ENCODE measurements at regions not wholly inside any gene's neighbourhood (a gene's known extent, or its start where the extent isn't known, plus 50 kb on each side); places are given as distances from the start of the nearest gene placed in this dataset.

DNA sequence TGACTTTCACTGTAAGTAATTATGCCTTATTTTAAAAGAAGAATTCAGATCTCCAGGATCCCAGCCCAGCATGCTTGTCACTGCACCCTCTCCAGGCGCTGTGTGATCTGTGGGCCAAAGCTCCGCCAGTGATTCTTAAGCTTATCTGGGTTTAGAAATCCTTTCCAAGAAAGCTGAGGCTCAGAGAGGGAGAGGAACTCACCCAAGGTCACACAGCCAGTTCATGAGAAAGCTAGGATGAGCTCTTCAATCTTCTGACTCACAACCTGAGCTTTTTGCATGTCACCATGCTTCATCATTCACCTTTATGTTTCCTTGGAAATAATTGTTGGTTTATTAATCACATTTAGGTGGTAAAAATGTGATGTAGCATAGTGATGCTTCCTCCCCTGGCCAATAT, 136.6 kb upstream of the HAND1 start:
- H3K4me1 ChIP-seq (ENCODE audit: control insufficient read depth, low read depth, low read length): no peaks in the 10 kb centered on the region
- H3K27me3 ChIP-seq (ENCODE audit: control insufficient read depth, insufficient read depth, low read length): peaks cover 36% of the 10 kb centered on the region
- no peak overlapping the region for H3K4me3 ChIP-seq (ENCODE audit: low read length)
- no peak overlapping the region for H3K9ac ChIP-seq (ENCODE audit: low read length)
- H3K36me3 ChIP-seq (ENCODE audit: control insufficient read depth, low read depth, low read length): no peaks in the 10 kb centered on the region
- no peak overlapping the region for H3K27ac ChIP-seq (ENCODE audit: low read length)
- H3K9me3 ChIP-seq (ENCODE audit: control insufficient read depth, low read depth, low read length): no peaks in the 10 kb centered on the region

DNA sequence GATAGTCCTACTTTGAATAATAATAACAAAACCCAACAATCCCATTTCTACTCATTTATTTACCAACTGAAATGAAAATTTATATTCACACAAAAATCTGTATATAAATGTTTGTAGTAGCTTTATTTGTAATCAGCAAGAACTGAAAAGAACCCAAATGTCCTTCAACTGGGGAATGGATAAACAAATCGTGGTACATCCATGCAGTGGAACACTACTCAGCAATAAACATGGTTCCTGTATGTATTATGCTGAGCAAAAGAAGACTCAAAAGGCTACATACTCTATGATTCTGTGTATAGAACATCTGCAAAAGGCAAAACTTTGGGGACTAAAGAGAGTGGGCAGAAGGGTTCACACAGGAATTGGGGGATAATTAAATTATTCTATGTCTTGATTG, 136.1 kb upstream of the HAND1 start:
- no peak overlapping the region for H3K9ac ChIP-seq (ENCODE audit: low read length)
- no peaks in the 10 kb centered on the region for H3K9me3 ChIP-seq (ENCODE audit: control insufficient read depth, low read depth, low read length)
- no peak overlapping the region for H3K27ac ChIP-seq (ENCODE audit: low read length)
- H3K27me3 ChIP-seq (ENCODE audit: control insufficient read depth, insufficient read depth, low read length): peaks cover 40% of the 10 kb centered on the region
- H3K36me3 ChIP-seq (ENCODE audit: control insufficient read depth, low read depth, low read length): no peaks in the 10 kb centered on the region
- H3K4me1 ChIP-seq (ENCODE audit: control insufficient read depth, low read depth, low read length): peaks cover 2% of the 10 kb centered on the region
- H3K4me3 ChIP-seq (ENCODE audit: low read length): no peak overlapping the region

DNA sequence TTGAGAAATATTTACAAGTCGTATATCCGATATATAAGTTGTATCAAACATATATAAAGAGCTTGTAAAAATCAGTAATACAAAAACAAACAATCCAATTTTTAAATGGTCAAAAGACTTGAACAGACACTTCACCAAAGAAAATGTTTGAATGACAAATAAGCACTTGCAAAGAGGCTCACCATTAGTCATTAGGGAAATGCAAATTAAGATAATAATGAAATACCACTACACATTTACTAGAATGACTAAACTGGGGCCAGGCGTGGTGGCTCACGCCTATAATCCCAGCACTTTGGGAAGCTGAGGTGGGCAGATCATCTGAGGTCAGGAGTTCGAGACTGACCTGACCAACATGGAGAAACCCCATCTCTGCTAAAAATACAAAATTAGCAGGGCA, 134.6 kb upstream of the HAND1 start:
- Histone ChIP-seq H3K36me3 (ENCODE audit: control insufficient read depth, low read depth, low read length) (no peaks in the 10 kb centered on the region), H3K4me3 (ENCODE audit: low read length) (no peak overlapping the region), H3K4me1 (ENCODE audit: control insufficient read depth, low read depth, low read length) (peaks cover 15% of the 10 kb centered on the region), H3K9me3 (ENCODE audit: control insufficient read depth, low read depth, low read length) (no peaks in the 10 kb centered on the region), H3K9ac (ENCODE audit: low read length) (no peak overlapping the region), H3K27ac (ENCODE audit: low read length) (no peak overlapping the region), H3K27me3 (ENCODE audit: control insufficient read depth, insufficient read depth, low read length) (peaks cover 55% of the 10 kb centered on the region)

DNA sequence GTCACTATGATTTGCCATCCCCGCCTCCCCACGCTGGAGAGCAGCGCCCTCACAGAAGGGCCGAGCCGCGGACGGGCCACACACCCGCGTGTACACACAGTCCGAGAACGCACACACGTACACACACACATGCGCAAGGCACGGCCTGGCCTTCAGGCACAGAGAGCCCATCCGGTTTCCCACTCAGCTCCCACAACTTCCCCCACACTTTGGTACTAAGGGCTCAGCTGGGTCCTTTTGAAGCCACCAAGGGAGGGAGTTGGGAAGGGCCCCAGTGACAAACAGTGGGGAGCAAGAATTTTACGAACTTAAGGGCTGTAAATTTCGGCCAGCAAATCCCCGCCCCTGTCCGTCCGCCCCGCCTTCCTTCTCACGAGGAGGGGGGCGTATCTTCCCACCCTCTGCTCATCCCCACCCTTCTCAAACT, 133.3 kb upstream of the HAND1 start:
- H3K9me3 ChIP-seq (ENCODE audit: control insufficient read depth, low read depth, low read length): no peaks in the 10 kb centered on the region
- peaks cover 17% of the 10 kb centered on the region for H3K4me1 ChIP-seq (ENCODE audit: control insufficient read depth, low read depth, low read length)
- H3K9ac ChIP-seq (ENCODE audit: low read length): no peak overlapping the region
- peak overlapping the region; percentile 69 for H3K4me3 ChIP-seq (ENCODE audit: low read length)
- no peaks in the 10 kb centered on the region for H3K36me3 ChIP-seq (ENCODE audit: control insufficient read depth, low read depth, low read length)
- no peak overlapping the region for H3K27ac ChIP-seq (ENCODE audit: low read length)
- H3K27me3 ChIP-seq (ENCODE audit: control insufficient read depth, insufficient read depth, low read length): peaks cover 55% of the 10 kb centered on the region

DNA sequence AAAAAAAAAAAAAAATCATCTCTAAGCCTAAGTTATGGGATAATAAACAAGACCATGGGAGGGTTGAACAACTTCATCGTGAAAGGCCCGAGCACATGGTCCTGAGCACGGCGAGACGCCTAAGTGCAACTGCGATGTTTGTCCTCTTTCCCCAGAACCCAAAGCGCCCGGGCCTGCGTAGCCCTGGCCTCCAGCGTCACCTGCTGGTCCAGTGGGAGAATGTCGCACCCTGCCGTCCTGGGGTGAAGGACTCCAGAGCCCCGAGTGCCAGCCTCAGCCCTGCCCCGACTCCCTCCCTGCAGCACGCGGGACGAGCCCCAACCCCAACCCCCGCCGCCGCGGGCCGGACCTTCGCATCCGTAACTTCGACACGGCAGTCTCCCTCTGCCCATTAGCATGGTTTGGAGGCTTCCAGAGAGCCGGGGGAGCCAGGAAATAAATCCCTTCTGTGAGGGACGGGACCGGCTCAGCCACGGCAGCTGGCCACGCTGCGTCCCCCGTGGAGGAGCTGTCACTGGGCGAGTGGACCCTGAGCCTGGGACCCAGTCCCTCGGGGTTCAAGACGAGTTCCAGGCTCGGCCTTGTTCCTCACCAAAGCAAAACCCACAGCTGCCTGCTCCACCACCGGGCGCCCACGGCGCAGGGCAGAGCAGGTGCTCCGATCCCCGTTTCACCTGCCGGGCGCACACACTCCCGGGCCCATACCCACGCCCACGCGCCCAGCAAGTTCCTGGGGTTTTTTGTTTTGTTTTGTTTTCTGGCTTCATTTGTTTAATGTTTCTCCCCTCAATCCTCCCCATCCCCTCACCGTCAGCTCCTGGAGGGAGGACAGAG, 132.5 kb upstream of the HAND1 start:
- Histone ChIP-seq H3K4me1 (ENCODE audit: control insufficient read depth, low read depth, low read length) (peaks cover 19% of the 10 kb centered on the region), H3K36me3 (ENCODE audit: control insufficient read depth, low read depth, low read length) (no peaks in the 10 kb centered on the region), H3K4me3 (ENCODE audit: low read length) (peak overlapping the region; percentile 75), H3K27ac (ENCODE audit: low read length) (no peak overlapping the region), H3K9me3 (ENCODE audit: control insufficient read depth, low read depth, low read length) (no peaks in the 10 kb centered on the region), H3K27me3 (ENCODE audit: control insufficient read depth, insufficient read depth, low read length) (peaks cover 55% of the 10 kb centered on the region), H3K9ac (ENCODE audit: low read length) (no peak overlapping the region)

DNA sequence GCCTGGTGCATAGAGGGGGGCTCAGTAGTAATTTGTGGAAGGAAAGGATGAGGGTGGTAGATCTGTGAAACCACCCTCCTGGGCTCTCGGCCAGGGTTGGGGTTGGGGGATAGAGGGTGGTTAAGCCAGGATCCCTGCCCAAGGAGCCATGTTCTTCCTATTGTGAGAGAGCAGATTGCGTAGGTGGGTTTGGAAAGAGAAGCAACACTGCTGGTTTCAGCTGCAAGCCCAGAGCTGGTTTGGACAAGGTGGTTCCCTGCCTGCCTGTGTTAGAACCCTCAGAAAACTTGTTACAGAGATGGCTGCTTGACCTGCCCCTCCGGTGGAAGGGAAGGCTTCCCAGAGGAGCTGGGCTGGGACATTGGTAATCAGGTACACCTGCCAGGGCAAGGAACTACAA, 131.2 kb upstream of the HAND1 start:
- Histone ChIP-seq H3K36me3 (ENCODE audit: control insufficient read depth, low read depth, low read length) (no peaks in the 10 kb centered on the region), H3K9me3 (ENCODE audit: control insufficient read depth, low read depth, low read length) (no peaks in the 10 kb centered on the region), H3K9ac (ENCODE audit: low read length) (no peak overlapping the region), H3K4me1 (ENCODE audit: control insufficient read depth, low read depth, low read length) (peaks cover 19% of the 10 kb centered on the region), H3K4me3 (ENCODE audit: low read length) (no peak overlapping the region), H3K27me3 (ENCODE audit: control insufficient read depth, insufficient read depth, low read length) (peaks cover 64% of the 10 kb centered on the region), H3K27ac (ENCODE audit: low read length) (no peak overlapping the region)

DNA sequence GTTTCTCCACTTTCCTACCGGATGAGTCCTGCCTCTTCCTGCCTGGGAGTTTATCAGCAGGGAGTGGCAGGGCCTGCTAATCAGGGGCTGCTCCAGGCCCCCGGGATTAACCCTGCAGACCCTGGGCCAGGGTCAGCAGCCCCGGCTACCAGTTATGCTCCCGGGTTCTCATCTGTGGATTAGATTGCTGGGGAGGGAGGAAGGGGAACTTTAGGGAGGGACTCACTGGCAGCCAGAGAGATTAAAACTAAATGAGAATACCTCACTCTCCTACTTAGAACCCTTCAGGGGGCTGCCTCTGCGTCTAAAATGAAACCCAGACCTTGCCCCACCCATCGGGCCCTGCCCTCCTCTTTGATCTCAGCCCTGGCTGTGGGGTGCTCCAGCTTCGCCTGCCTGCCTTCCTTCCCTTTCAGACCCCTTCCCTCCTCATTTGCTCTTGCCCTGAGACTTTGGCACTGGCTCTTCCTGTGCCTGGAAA, 130.5 kb upstream of the HAND1 start:
- Histone ChIP-seq H3K9ac (ENCODE audit: low read length) (no peak overlapping the region), H3K27ac (ENCODE audit: low read length) (no peak overlapping the region), H3K9me3 (ENCODE audit: control insufficient read depth, low read depth, low read length) (no peaks in the 10 kb centered on the region), H3K4me1 (ENCODE audit: control insufficient read depth, low read depth, low read length) (peaks cover 19% of the 10 kb centered on the region), H3K4me3 (ENCODE audit: low read length) (no peak overlapping the region), H3K27me3 (ENCODE audit: control insufficient read depth, insufficient read depth, low read length) (peaks cover 71% of the 10 kb centered on the region), H3K36me3 (ENCODE audit: control insufficient read depth, low read depth, low read length) (no peaks in the 10 kb centered on the region)

DNA sequence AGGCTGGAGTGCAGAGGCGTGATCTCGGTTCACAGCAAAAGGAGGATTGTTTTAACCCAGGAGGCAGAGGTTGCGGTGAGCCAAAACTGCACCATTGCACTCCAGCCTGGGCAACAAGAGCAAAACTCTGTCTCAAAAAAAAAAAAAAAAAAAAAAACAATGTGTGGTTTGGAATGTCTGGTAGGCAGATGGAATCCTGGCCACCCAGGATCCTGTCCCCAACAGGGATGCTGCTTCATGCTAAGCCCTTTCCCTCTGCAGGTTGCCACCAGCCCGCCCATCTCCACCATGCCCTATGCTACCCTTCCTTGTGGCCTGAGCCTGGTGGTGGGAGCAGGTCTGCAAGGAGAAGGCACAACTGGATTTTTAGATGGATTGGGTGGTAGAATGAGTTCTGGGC, 129.7 kb upstream of the HAND1 start:
- Histone ChIP-seq H3K4me3 (ENCODE audit: low read length) (no peak overlapping the region), H3K9ac (ENCODE audit: low read length) (no peak overlapping the region), H3K27me3 (ENCODE audit: control insufficient read depth, insufficient read depth, low read length) (peaks cover 69% of the 10 kb centered on the region), H3K36me3 (ENCODE audit: control insufficient read depth, low read depth, low read length) (no peaks in the 10 kb centered on the region), H3K27ac (ENCODE audit: low read length) (no peak overlapping the region), H3K9me3 (ENCODE audit: control insufficient read depth, low read depth, low read length) (no peaks in the 10 kb centered on the region), H3K4me1 (ENCODE audit: control insufficient read depth, low read depth, low read length) (peaks cover 19% of the 10 kb centered on the region)

DNA sequence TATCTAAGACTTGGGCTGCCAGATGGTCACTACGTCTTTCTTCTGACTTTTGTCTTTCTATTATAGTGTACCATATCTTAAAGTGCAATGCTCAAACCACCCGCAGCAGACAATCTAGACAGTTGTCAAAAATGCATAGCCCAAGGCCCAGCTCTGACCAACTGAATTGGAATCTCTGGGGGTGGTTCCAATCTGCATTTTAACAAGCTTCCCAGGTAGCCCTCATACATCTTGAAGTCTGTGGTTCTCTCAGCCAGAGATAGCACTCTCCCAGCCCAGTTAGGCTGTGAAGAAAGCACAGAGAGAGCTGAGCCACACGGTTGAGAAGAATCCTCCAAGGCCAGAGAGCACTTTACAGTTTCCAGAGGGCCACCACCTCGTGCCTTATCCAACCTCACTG, 128.2 kb upstream of the HAND1 start:
- Histone ChIP-seq H3K9ac (ENCODE audit: low read length) (no peak overlapping the region), H3K36me3 (ENCODE audit: control insufficient read depth, low read depth, low read length) (no peaks in the 10 kb centered on the region), H3K4me3 (ENCODE audit: low read length) (no peak overlapping the region), H3K9me3 (ENCODE audit: control insufficient read depth, low read depth, low read length) (no peaks in the 10 kb centered on the region), H3K27me3 (ENCODE audit: control insufficient read depth, insufficient read depth, low read length) (peaks cover 54% of the 10 kb centered on the region), H3K27ac (ENCODE audit: low read length) (no peak overlapping the region), H3K4me1 (ENCODE audit: control insufficient read depth, low read depth, low read length) (peaks cover 19% of the 10 kb centered on the region)

DNA sequence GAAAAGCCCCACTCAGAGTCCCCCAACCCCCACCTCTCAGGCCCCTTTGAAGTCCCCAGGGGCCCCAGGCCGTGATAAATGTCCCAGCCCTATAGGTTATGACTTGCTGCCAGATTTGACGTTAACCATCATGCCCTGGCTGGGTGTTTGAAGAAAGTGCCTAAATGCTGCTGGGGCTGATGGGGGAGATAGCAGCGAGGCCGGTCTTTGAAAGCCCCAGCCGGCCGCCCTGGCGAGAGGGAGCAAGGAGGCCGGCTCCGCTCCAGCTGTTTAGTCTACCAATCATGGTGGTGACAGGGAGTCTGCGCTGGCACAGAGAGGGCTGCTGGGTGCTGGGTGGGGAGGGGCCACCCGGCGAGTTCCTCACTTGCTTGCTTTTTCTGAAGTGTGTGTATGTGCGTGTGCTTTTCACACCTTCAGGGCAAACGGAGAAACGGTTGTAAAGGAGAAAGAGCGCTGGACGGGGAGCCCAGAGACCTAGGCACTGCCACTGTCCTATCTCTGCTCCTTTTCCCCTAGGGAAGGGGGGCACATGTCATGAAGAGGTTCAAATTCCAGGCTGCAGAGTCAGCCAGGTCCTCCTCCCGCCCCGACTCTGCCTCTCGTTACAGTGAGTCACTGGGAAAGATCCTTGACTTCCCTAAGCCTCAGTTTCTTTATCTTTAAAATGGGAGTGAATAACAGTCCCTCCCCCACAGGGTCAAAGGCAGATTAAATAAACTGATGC, 126.1 kb upstream of the HAND1 start:
- peaks cover 17% of the 10 kb centered on the region for H3K4me1 ChIP-seq (ENCODE audit: control insufficient read depth, low read depth, low read length)
- no peak overlapping the region for H3K9ac ChIP-seq (ENCODE audit: low read length)
- no peak overlapping the region for H3K27ac ChIP-seq (ENCODE audit: low read length)
- H3K9me3 ChIP-seq (ENCODE audit: control insufficient read depth, low read depth, low read length): no peaks in the 10 kb centered on the region
- H3K36me3 ChIP-seq (ENCODE audit: control insufficient read depth, low read depth, low read length): no peaks in the 10 kb centered on the region
- H3K27me3 ChIP-seq (ENCODE audit: control insufficient read depth, insufficient read depth, low read length): peaks cover 32% of the 10 kb centered on the region
- no peak overlapping the region for H3K4me3 ChIP-seq (ENCODE audit: low read length)

DNA sequence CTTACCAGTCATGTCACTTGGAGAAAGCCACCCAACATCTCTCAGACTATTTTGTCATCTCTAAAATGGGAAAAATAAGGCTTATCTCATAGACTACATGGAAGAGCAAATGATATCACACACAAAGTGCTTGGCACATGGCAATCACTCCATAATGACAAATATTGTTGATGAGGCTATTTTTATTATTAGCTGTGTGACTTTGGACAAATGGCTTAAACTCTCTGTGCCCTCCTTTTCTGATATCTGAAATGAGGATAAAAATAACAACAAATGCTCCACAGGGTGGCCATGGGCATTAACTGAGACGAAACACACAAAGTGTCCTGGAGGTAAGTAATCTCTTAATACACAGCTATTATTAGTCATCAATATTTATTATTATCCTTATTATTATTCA, 125.5 kb upstream of the HAND1 start:
- Histone ChIP-seq H3K4me3 (ENCODE audit: low read length) (no peak overlapping the region), H3K4me1 (ENCODE audit: control insufficient read depth, low read depth, low read length) (peaks cover 11% of the 10 kb centered on the region), H3K9me3 (ENCODE audit: control insufficient read depth, low read depth, low read length) (no peaks in the 10 kb centered on the region), H3K27me3 (ENCODE audit: control insufficient read depth, insufficient read depth, low read length) (peaks cover 26% of the 10 kb centered on the region), H3K36me3 (ENCODE audit: control insufficient read depth, low read depth, low read length) (no peaks in the 10 kb centered on the region), H3K27ac (ENCODE audit: low read length) (no peak overlapping the region), H3K9ac (ENCODE audit: low read length) (no peak overlapping the region)
